SJCRH30 (cell line): ENCODE measurements at regions not wholly inside any gene's neighbourhood (a gene's known extent, or its start where the extent isn't known, plus 50 kb on each side); places are given as distances from the start of the nearest gene placed in this dataset.

Experiments used
- DNase-seq, 2 experiments: peaks; one replicate each; pipeline ENCODE4 v3.0.0-alpha.2; 2015 to 2020
- H3K27ac ChIP-seq: fragments of 250-450 bp; sonication (Bioruptor Pico); 2 replicates; pipeline ENCODE4 v1.5.1; 2020; ENCODE audit warnings: mild to moderate bottlenecking, moderate library complexity
- H3K27me3 ChIP-seq: fragments of 250-450 bp; sonication (Bioruptor Pico); 2 replicates; pipeline ENCODE4 v1.5.1; 2020; ENCODE audit warnings: mild to moderate bottlenecking, moderate library complexity
- H3K36me3 ChIP-seq: fragments of 250-450 bp; sonication (Bioruptor Pico); 2 replicates; pipeline ENCODE4 v1.5.1; 2020; ENCODE audit warnings: mild to moderate bottlenecking, moderate library complexity
- H3K4me1 ChIP-seq: fragments of 250-450 bp; sonication (Bioruptor Pico); 2 replicates; pipeline ENCODE4 v1.5.1; 2020; ENCODE audit warnings: mild to moderate bottlenecking, moderate library complexity
- H3K4me3 ChIP-seq: fragments of 250-450 bp; sonication (Bioruptor Pico); 2 replicates; pipeline ENCODE4 v1.5.1; 2020; ENCODE audit warnings: mild to moderate bottlenecking, moderate library complexity
- H3K9me3 ChIP-seq: fragments of 250-450 bp; sonication (Bioruptor Pico); replicated peaks from 2 replicates; pipeline ENCODE4 v1.5.1; 2020; ENCODE audit warnings: mild to moderate bottlenecking, moderate library complexity

- H3K27ac ChIP-seq = peak overlapping the region; percentile 14; the same call in 1 of the 2 replicates
- H3K4me1 ChIP-seq = peaks cover 3% of the 10 kb centered on the region; the same call in 1 of the 2 replicates
- peaks cover 1% of the 10 kb centered on the region; the same call in 1 of the 2 replicates for H3K27me3 ChIP-seq
- H3K4me3 ChIP-seq = no peak overlapping the region
- H3K9me3 ChIP-seq = no peaks in the 10 kb centered on the region
- no peaks in the 10 kb centered on the region for H3K36me3 ChIP-seq
- DNase-seq = peak; percentile 48 to 63
Measured at GRCh38 chr7:25495342-25496250, 267.3 kb upstream of the NPVF start.

GRCh38 chr7:25496476-25497368 lies 268.4 kb upstream of the NPVF start:
- Histone ChIP-seq H3K36me3 (no peaks in the 10 kb centered on the region), H3K27me3 (peaks cover 4% of the 10 kb centered on the region; the same call in 1 of the 2 replicates), H3K9me3 (no peaks in the 10 kb centered on the region), H3K27ac (no peak overlapping the region), H3K4me1 (peaks cover 3% of the 10 kb centered on the region; the same call in 1 of the 2 replicates), H3K4me3 (no peak overlapping the region)
- DNase-seq = no peak

- Histone ChIP-seq H3K4me1 (no peaks in the 10 kb centered on the region; the same call in 1 of the 2 replicates), H3K4me3 (no peak overlapping the region), H3K27ac (no peak overlapping the region), H3K9me3 (no peaks in the 10 kb centered on the region), H3K27me3 (peaks cover 4% of the 10 kb centered on the region; the same call in 1 of the 2 replicates), H3K36me3 (no peaks in the 10 kb centered on the region)
- DNase-seq = no peak
Measured at GRCh38 chr7:25500393-25500921, 272.2 kb upstream of the NPVF start.

- Histone ChIP-seq H3K9me3 (no peaks in the 10 kb centered on the region), H3K4me1 (no peaks in the 10 kb centered on the region), H3K27ac (no peak overlapping the region), H3K4me3 (no peak overlapping the region), H3K36me3 (no peaks in the 10 kb centered on the region), H3K27me3 (peaks cover 4% of the 10 kb centered on the region; the same call in 1 of the 2 replicates)
- no peak for DNase-seq
Measured at GRCh38 chr7:25503306-25503705, 275.0 kb upstream of the NPVF start.

- no peak overlapping the region for H3K4me3 ChIP-seq
- H3K4me1 ChIP-seq = no peaks in the 10 kb centered on the region
- H3K27me3 ChIP-seq = no peaks in the 10 kb centered on the region
- H3K27ac ChIP-seq = no peak overlapping the region
- H3K36me3 ChIP-seq = no peaks in the 10 kb centered on the region
- no peaks in the 10 kb centered on the region for H3K9me3 ChIP-seq
- DNase-seq = no peak
Measured at GRCh38 chr7:25512061-25512687, 283.9 kb upstream of the NPVF start.

GRCh38 chr7:25515633-25516275 lies 287.5 kb upstream of the NPVF start:
- no peaks in the 10 kb centered on the region for H3K4me1 ChIP-seq
- DNase-seq = no peak
- no peaks in the 10 kb centered on the region for H3K36me3 ChIP-seq
- H3K27ac ChIP-seq = no peak overlapping the region
- no peak overlapping the region for H3K4me3 ChIP-seq
- no peaks in the 10 kb centered on the region for H3K27me3 ChIP-seq
- H3K9me3 ChIP-seq = no peaks in the 10 kb centered on the region

- no peaks in the 10 kb centered on the region; the same call in 1 of the 2 replicates for H3K27me3 ChIP-seq
- H3K9me3 ChIP-seq = no peaks in the 10 kb centered on the region
- DNase-seq = no peak
- H3K4me1 ChIP-seq = no peaks in the 10 kb centered on the region
- H3K36me3 ChIP-seq = no peaks in the 10 kb centered on the region
- H3K27ac ChIP-seq = no peak overlapping the region
- no peak overlapping the region for H3K4me3 ChIP-seq
Measured at GRCh38 chr7:25517906-25518305, 289.6 kb upstream of the NPVF start.

- DNase-seq = peak in 1 of 2 experiments; percentile 9
- Histone ChIP-seq H3K27me3 (no peaks in the 10 kb centered on the region; the same call in 1 of the 2 replicates), H3K9me3 (no peaks in the 10 kb centered on the region), H3K4me1 (no peaks in the 10 kb centered on the region), H3K4me3 (no peak overlapping the region), H3K27ac (no peak overlapping the region), H3K36me3 (no peaks in the 10 kb centered on the region)
Measured at GRCh38 chr7:25520017-25520416, 291.7 kb upstream of the NPVF start.

- no peaks in the 10 kb centered on the region for H3K36me3 ChIP-seq
- no peaks in the 10 kb centered on the region for H3K9me3 ChIP-seq
- H3K4me1 ChIP-seq = no peaks in the 10 kb centered on the region
- no peak overlapping the region for H3K4me3 ChIP-seq
- no peak for DNase-seq
- no peaks in the 10 kb centered on the region; the same call in 1 of the 2 replicates for H3K27me3 ChIP-seq
- no peak overlapping the region for H3K27ac ChIP-seq
Measured at GRCh38 chr7:25520516-25520915, 292.2 kb upstream of the NPVF start.

- Histone ChIP-seq H3K4me1 (no peaks in the 10 kb centered on the region), H3K36me3 (no peaks in the 10 kb centered on the region)
- no peak for DNase-seq
Measured at GRCh38 chr7:25521236-25521635, 292.9 kb upstream of the NPVF start.

GRCh38 chr7:25522727-25523126 lies 294.4 kb upstream of the NPVF start:
- Histone ChIP-seq H3K4me1 (no peaks in the 10 kb centered on the region), H3K36me3 (no peaks in the 10 kb centered on the region)
- DNase-seq = no peak

More at GRCh38 chr7:25521236-25521635, 292.9 kb upstream of the NPVF start:
- Histone ChIP-seq H3K27me3 (peaks cover 7% of the 10 kb centered on the region; the same call in 1 of the 2 replicates), H3K9me3 (no peaks in the 10 kb centered on the region), H3K27ac (no peak overlapping the region), H3K4me3 (no peak overlapping the region)

GRCh38 chr7:25527665-25528170 lies 299.4 kb upstream of the NPVF start:
- Histone ChIP-seq H3K36me3 (no peaks in the 10 kb centered on the region), H3K4me1 (no peaks in the 10 kb centered on the region), H3K4me3 (no peak overlapping the region), H3K27ac (no peak overlapping the region), H3K27me3 (0 out of 2 replicates have a peak, but pooled peaks cover 9% of the 10 kb centered on the region), H3K9me3 (no peaks in the 10 kb centered on the region)
- no peak for DNase-seq

More at GRCh38 chr7:25522727-25523126, 294.4 kb upstream of the NPVF start:
- no peak overlapping the region for H3K4me3 ChIP-seq
- H3K27me3 ChIP-seq = peaks cover 9% of the 10 kb centered on the region; the same call in 1 of the 2 replicates
- H3K9me3 ChIP-seq = no peaks in the 10 kb centered on the region
- H3K27ac ChIP-seq = no peak overlapping the region

- Histone ChIP-seq H3K27me3 (0 out of 2 replicates have a peak, but pooled peaks cover 9% of the 10 kb centered on the region), H3K9me3 (no peaks in the 10 kb centered on the region), H3K27ac (no peak overlapping the region), H3K36me3 (no peaks in the 10 kb centered on the region), H3K4me1 (no peaks in the 10 kb centered on the region), H3K4me3 (no peak overlapping the region)
- no peak for DNase-seq
Measured at GRCh38 chr7:25529320-25529719, 301.0 kb upstream of the NPVF start.
